ENCODE measurements at regions not wholly inside any gene's neighbourhood (a gene's known extent, or its start where the extent isn't known, plus 50 kb on each side); places are given as distances from the start of the nearest gene placed in this dataset.

GRCh38 chr3:94937980-94938379 lies 875.1 kb downstream of the NSUN3 start:
- no peak for TF ChIP-seq POLR2AphosphoS5 (IDR thresholded peaks at IDR 0.05)
- no peak for TF ChIP-seq CTCF (IDR thresholded peaks at IDR 0.05)
- no peak for TF ChIP-seq POLR2A (IDR thresholded peaks at IDR 0.05)

All from transverse colon (tissue), 4 donors.